ENCODE measurements at regions not wholly inside any gene's neighbourhood (a gene's known extent, or its start where the extent isn't known, plus 50 kb on each side); places are given as distances from the start of the nearest gene placed in this dataset.
"Not testable (repeated sequence)": the region's sequence is repeated elsewhere in the genome, so short reads cannot be mapped to it uniquely, and the experiment has no call there.

DNA sequence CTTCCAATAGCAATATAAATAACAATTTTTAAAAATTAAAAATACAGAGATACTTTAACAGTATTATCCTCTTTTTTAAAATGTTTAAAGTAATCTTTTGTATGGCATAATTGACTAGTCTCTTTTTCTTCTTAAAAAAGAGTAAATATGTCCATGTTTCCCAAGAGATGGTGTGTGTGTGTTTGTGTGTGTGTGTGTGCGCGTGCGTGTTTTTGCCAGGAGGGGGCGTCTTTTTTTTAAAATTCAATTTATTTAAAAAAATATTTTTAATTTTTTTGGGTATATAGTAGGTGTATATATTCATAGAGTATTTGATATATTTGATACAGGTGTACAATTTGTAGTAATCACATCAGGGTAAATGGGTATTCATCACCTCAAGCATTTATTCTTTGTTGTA lies 1073.7 kb downstream of the PCDH7 start:
- DNase-seq = no peak

DNA sequence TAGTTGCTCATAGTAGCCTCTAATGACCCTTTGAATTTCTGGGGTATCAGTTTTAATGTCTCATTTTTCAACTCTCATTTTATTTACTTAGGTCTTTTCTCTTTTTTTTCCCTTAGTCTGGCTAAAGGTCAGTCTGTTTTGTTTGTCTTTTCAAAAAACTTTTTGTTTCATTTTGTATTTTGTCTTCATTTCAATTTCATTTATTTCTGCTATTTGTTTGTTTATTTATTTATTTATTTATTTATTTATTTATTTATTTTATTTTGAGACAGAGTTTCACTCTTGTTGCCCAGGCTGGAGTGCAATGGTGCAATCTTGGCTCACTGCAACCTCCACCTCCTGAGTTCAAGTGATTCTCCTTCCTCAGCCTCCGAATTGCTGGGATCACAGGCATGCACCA lies 1076.9 kb downstream of the PCDH7 start:
- DNase-seq = not testable (repeated sequence)

DNA sequence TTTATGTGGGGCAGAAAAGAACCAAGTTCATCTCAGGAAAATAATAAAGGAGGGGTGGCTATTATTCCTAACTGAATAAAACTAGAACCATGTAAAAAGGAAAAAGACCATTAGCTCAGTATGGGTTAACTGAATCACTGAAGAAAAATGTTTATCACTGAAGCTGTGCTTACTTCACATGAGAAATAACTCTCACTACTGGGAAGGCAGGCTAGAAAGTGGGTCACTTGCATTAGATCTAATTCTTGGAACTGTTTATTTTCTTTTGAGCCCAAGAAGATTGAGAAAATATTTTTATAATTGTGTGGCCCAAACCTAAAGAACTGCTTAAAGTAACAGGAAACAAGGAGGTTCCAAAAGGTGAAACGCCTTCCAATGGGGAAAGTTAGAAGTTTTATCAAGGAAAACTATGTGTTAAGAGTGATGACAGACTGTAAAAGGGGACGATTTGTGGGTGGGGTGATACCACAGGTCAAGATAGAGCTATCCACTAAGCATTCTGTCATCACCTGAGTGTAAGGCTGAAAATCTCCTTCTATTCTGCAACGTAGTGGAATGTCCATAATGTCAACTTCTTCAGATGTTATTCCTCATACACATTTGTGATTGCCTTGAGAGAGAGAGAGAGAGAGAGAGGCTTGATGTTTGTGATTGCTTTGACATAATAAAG lies 1083.5 kb downstream of the PCDH7 start:
- DNase-seq = no peak

DNA sequence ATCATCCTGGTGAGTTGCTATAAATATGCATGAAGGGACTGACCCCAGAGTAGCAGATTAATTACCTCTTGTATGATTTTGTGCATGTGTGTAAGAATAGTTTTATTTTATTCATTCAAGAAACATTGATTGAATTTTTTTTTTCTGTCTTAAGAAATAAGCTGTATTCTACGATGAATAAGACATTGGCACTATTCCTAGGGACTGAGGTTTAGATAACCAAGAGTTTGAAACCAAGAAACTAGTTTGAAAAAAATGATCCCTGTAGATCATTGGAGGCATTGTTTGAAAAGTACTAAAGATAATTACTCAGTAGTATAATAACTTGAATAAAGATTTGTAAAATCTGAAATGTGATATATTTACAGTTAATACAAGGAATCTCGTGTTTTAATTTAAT lies 1086.9 kb downstream of the PCDH7 start:
- DNase-seq = no peak

DNA sequence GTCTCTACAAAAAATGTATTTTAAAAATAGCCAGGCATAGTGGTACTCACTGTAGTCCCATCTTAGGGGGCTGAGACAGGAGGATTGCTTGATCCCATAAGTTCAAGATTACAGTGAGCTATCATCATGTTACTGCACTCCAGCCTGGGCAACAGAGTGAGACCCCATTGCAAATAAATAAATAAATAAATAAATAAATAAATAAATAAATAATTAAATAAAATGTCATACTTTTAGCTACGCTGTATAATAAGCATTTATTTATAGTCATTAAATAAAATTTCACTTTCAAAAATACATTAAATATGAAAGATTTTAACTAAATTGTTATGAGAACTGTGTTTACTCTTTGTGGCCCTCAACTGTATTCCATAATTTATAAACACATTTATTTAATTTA lies 1124.2 kb downstream of the PCDH7 start:
- DNase-seq = no peak

DNA sequence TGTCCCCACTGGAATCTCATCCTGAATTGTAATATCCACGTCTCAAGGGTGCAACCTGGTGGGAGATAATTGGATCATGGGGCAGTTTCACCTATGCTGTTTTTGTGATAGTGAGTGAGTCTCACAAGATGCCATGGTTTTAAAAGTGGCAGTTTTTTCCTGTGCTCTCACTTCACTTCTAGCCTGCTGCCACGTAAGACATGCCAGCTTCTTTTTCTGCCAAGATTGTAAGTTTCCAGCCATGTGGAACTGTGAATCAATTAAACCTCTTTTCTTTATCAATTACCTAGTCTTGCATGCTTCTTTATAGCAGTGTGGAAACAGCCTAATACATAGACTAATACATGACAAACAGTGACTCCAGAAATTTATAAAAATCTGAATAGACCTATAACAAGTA lies 1131.8 kb downstream of the PCDH7 start:
- DNase-seq = no peak

DNA sequence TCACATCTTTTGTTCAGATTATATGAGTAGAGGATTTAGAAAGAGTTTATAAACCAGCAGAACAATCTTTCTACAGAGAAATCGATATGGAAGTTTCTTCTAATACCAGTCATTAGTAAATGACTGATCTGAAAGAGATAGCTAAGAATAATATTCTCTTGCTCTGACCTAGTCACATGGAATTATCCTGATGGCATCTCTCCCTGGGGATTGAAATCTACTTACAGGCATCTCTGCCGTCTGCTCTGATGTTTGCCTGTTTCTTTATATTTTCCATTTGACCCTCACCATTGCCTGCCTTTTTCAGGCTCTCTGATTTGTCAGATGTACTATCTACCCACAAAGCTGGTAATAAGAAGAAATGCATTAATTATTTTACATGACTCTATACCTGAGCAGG lies 1157.3 kb downstream of the PCDH7 start:
- DNase-seq = no peak

DNA sequence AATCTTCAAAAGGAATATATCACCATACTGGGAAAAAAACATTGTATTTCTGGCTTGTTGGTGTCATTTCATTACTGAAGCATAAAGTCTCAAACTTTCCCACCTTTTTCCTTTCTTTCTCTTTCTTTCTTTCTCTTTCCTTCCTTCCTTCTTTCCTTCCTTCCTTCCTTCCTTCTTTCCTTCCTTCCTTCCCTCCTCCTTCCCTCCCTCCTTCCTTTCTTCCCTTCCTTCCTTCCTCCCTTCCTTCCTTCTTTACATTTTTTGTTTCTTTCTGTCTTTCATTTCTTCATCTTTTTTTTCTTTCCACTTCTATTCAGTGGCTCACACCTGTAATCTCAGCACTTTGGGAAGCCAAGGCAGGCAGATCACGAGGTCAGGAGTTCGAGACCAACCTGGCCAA lies 1160.7 kb downstream of the PCDH7 start:
- not testable (repeated sequence) for DNase-seq

DNA sequence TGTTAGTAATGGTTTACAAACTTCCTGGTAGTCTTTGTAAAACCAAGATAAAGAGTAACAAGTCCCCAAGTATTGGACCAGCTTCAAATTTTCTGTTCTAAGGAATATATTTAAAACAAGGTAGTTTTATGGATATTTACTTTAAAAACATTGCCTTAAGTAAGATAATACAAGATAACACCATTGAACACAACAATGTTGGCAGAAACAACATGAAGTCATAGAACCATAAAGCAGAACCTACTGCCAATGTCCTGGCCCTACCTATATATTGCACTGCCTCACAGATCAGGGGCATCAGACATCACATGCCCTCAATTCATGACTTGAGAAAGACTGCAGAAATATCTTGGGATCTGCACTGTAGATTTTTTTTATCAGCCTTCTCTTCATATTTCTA lies 1176.2 kb downstream of the PCDH7 start:
- no peak for DNase-seq

DNA sequence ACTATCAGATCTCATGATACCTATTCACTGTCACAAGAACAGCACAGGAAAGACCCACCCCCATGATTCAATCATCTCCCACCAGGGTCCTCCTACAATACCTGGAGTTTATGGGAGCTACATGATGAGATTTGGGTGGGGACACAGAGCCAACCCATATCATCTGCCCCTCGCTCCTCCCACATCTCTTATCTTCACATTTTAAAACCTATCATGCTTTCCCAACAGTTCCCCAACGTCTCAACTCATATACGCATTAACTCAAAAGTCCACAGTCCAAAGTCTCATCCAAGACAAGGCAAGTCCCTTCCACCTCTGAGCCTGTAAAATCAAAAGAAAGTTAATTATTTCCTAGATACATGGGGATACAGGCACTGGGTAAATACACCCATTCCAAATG lies 1185.2 kb downstream of the PCDH7 start:
- no peak for DNase-seq

DNA sequence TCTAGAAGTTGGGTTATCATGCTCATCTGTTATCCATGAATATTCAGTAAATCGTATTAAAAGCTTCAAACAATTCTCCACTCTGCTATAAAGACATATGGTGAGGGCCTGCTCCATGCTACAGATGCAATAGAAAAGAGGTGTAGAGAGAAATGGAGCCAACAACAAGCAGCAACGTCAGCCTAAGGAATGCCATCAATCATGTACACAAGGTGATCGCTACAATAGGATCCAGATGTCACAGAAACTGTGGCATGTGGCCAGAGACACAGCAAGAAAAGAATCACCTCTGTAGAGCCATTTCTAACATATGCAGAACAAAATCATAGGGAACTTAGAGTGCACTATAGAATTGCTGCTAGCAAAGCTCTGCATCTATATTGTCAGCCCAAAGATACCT lies 1188.1 kb downstream of the PCDH7 start:
- DNase-seq = no peak

DNA sequence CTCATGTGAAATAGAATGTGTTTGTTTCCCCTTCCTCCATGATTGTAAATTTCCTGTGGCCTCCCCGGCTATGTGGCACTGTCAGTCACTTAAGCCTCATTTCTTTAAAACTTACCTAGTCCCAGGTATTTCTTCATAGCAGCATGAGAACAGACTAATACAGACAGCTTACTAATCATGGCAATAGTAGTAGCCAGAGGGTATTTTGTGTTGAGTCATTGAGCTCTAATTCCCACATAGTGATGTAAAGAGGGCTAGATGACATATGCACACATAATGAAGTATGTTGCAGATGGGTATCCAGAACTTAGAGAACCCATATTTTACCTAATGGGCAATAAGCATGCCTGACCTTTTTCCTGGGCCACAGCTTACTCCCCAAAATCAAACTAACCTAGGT lies 1197.2 kb downstream of the PCDH7 start:
- no peak for DNase-seq

DNA sequence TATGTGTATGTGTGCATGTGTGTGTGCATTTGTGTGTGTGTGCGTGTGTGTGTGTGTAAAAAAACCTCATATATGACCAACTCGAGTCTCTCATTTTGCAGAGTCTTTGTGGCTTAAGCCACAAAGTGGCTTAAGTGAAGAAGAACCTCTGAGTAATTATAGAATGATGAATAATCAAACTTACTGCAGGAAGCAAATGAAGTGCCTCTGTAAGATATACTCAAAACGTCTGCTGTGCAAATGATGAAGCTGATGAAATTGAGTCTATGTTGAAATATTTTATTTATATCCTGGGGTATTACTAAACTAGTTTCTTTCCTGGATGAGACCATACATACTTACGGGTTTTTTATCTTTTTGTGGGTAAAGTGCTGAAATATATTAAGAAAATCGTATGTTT lies 1198.7 kb downstream of the PCDH7 start:
- no peak for DNase-seq

DNA sequence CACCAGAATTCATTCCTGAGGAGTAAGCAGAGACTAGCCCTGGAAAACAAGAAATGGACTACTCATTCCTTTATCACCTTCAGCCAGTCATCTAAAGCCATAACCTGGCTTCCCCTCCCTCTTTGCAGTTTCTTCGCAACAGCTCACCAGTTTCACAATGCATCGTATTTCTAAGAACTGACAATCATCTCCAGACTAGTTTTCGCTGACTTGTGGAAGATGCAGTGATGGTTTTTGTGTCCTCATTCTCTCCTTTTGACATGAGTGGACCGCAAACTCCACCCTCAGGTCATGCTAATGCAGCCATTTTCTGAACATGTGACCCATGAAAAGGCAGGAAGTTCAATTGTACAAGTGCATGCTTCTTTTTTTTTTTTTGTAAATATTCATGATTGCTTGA lies 1203.5 kb downstream of the PCDH7 start:
- no peak for DNase-seq

DNA sequence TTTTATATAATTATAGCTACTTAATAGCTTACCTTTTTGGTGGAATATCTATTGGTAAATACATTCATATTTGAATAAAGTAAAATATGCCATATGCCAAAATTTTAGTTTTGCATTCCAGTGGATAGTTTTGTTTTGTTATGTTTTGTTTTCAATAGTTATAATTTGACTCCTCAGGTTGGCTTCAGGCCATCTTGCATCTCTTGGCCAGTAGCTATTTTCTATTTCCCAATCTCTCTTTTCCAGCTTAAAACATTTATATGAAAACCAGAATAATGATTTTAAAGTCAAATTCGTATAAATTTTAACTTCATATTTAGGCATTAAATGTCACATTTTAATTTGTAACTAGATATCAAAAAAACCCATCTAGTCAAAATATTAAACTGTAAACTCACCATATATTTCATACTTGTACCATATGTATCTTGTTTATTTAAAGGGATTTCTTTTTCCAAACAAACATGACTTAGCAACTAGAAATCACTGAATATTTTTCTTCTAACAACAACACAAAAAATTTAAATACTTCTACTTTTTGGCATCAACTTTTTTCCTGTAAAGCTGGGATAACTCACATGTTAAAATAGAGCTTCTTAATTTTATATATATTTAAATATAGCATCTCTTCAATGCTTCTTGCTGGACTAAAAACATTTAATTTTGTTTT lies 1209.6 kb downstream of the PCDH7 start:
- peak; percentile 28 for DNase-seq

DNA sequence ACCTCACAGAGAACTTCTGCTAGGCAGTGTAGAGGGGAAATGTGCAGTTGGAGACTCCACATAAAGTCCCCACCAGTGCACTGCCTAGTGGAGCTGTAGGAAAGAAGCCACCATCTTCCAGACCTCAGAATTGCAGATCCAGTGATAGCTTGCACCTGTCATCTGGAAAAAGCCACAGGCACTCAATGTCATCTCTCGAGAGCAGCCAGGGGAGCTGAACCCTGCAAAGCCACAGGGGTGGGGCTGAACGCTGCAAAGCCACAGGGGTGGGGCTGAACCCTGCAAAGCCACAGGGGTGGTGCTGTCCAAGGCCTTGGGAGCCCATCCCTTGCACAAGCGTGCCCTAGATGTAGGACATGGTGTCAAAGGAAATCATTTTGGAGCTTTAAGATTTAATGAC lies 1226.3 kb downstream of the PCDH7 start:
- no peak for DNase-seq

DNA sequence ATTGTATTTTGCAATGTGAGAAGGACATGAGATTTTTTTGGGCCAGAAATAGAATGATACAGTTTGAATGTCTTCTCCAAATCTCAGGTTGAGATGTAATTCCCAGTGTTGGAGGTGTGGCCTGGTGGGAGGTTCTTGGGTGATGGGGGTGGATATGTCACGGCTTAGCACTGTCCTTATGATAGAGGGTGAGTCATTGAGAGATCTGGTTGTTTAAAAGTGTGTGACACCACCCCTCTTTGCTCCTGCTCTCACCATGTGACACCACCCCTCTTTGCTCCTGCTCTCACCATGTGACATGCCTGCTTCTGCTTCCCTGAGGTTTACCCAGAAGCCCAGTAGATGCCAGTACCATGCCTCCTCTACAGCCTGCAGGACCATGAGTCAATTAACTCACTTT lies 1226.9 kb downstream of the PCDH7 start:
- no peak for DNase-seq

DNA sequence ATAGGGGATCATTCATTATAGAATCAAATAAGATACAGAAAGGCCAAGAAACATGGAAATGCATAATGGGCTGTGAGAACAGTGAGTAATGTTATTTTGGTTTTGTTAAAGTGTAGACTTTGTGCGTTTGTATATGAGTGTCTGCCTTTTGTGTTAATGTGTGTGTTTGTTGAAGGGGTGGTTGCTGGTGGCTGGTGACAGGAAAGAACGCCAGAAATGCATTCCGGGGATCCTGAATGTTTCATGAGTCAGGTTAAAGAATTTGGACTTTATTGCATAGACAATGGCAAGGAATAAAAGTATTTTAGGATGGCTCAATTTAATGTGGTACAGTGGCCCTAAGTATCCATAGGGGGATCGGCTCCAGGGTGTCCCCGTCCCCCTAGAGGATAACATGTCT lies 1228.9 kb downstream of the PCDH7 start:
- no peak for DNase-seq

DNA sequence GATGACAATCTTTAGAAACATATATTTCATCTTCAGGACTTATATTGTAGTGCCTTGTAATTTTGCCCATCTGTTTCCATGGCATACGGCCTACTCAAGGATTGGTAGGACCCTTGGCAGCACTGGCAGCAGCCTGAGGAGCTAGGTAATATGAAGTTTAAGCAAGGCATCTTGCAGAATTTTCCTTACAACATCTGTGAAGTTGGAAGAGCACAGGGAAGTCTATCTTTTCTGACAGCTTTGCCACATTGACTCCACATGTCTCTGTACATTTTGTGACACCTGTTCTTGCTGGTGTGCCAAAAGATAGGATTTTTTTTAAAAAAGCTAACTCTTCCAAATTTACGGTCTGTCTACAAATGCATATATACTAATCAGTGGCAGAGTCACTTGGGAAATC lies 1235.2 kb downstream of the PCDH7 start:
- no peak for DNase-seq

DNA sequence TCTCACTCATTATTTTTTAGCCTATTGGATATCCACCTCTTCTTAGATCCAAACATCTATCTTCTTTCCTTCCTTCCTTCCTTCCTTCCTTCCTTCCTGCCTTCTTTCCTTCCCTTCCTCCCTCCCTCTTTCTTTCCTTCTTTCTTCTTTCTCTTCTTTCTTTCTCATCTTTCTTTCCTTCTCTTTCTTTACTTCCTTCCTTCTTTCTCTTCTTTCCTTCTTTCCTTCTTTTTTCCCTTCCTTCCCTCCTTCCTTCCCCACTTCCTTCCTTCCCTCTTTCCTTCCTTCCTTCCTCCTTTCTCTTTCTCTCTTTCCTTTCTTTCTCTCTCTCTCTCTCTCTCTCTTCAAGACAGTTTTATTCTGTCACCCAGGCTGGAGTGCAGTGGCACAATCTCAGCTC lies 1239.8 kb downstream of the PCDH7 start:
- DNase-seq = no peak

DNA sequence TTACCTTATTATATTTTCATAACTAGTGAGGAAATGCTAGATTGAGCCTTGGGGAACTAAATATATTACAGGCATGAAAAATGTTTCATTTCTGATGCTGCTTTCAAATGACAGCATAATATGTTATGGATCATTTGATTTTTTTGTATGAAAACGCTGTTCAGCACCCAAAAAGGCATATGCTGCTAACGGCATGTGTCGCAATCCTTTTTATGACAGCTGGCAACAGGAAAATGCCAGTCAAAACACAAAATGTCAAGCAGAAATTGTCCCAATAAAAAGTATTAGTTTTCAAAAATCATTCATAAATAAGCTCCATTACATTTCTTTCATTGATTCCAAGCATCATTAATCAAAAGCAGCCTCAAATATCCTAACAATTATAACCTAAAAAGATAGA lies 1244.5 kb downstream of the PCDH7 start:
- DNase-seq = no peak

DNA sequence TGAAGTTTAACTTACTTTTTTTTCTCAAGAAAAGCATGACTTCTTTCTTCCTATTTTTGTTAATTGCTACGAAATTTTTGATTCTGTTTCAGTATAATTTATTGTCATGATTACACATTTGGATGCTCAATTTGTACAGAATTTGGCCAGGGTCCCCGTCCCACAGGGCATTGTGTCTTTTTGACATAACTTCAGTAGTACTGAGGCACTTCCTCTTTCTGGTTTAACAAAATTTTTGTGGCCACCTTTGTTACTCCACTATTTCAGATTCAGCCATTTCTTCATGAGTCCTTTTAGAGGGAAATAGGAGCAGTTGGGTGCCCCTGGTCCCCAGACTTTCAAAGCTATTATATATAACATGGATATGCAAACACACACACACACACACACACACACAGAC lies 1248.7 kb downstream of the PCDH7 start:
- no peak for DNase-seq

DNA sequence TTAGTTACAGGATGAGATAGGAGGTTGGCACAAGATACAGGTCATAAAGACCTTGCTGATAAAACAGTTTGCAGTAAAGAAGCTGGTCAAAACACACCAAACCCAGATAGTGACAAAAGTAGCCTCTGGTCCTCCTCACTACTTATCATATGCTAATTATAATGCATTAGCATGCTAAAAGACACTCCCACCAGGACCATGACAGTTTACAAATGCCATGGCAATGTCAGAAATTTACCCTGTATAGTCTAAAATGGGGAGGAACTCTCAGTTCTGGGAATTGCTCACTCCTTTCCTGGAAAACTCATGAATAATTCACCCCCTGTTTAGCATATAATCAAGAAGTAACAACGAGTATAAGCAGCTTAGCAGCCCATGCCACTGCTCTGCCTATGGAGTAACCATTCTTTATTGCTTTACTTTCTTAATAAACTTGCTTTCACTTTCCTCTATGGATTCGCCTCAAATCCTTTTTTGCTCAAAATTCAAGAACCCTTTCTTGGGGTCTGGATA lies 1254.4 kb downstream of the PCDH7 start:
- no peak for DNase-seq

DNA sequence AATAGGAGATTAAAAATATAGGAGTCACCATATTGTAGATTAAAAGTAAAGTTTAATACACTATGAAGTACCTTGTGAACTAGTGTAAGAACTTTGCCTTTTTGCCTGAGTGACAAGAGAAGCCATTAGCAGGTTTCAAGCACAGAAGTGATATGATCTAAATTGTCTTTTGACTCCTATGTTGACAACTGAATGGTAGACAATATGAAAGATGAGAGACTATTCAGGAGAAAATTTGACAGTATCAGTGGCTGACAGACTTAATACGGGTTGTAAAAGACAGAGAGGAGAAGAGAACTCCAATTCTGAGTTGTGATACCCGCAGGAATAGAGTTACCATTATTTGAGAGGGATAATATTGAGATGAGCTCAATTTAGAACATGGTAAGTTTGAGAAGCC lies 1259.8 kb downstream of the PCDH7 start:
- no peak for DNase-seq

DNA sequence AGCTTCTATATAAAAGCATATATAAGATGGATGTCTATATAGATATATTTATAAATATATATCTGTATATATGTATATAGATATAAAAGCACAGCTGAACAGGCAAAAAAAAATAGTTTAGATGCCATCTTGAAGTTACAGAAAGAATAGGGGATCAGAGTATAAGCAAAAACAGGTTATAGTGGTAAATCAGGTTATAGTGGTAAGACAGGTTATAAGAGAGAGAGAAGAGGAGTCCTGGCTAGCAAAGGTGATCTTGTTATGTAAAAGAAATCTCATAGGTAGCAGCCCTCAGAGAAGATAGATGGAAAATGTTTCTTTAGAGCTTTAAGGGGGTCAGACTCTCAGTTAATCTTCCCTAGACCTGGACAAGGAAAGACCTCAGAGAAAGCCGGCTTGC lies 1263.1 kb downstream of the PCDH7 start:
- DNase-seq = no peak
